HG02938 (cell line): ENCODE measurements at regions not wholly inside any gene's neighbourhood (a gene's known extent, or its start where the extent isn't known, plus 50 kb on each side); places are given as distances from the start of the nearest gene placed in this dataset.

ENCODE experiments used
- ATAC-seq: cut with Tn5 transposase; IDR thresholded peaks from one replicate; pipeline ENCODE4 v1.9.1; 2021; ENCODE audit warnings: mild to moderate bottlenecking, moderate library complexity; ENCODE audit not compliant: unreplicated experiment

- ATAC-seq = peak; percentile 20
These were observed 67.1 kb upstream of the DUSP22 start for GRCh38 chr6:225121-225721.

GRCh38 chr6:225907-226306, 66.4 kb upstream of the DUSP22 start:
- no peak for ATAC-seq

DNA sequence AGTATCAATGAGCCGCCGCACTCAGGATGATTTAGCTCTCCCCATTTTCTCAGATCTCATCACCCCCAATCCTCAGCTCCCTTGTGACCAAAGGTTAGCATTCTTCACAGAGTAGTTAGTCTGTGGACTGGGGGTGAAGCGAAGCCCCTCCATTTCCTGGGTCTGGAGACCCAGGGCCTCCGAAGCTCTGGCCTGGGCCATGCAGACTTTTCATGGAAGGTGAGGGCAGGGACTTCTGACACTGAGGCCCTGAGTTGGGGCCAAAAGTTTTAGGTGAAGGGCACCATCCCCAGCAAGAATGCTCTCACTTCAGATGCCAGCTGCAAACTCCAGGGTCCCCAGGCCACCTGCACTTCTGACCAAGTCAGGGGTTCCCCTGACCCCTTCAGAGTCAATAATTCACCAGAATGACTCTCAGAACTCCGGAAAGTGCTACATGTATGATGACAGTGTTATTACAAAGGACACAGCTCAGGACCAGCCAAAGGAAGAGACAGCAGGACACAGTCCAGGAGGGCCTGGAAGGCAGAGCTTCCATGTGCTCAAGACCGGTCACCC, 65.7 kb upstream of the DUSP22 start:
- peak; percentile 35 for ATAC-seq

GRCh38 chr6:227074-227782, 65.1 kb upstream of the DUSP22 start:
- ATAC-seq = peak; percentile 15

GRCh38 chr6:227812-228338, 64.4 kb upstream of the DUSP22 start:
- ATAC-seq = peak; percentile 21

GRCh38 chr6:228881-229651, 63.2 kb upstream of the DUSP22 start:
- peak; percentile 36 for ATAC-seq

DNA sequence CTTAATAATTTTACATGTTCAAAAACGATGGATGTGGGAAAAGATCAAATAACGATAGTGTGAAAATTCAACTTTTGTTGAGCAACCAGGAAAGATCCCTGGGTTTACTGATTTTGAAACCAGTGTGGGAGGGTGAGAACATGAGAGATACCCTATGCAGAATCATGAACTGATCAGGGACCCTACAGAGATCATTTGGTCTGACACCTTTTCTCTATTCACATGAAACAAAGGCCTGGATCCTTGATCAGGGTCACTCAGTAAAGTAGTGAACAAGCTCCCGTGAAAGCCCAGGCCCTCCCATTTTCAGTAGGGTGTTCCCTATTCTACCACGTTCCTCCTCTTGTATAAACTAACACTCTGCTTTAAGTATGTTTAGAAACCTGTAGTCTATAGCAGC, 60.5 kb upstream of the DUSP22 start:
- ATAC-seq = no peak

DNA sequence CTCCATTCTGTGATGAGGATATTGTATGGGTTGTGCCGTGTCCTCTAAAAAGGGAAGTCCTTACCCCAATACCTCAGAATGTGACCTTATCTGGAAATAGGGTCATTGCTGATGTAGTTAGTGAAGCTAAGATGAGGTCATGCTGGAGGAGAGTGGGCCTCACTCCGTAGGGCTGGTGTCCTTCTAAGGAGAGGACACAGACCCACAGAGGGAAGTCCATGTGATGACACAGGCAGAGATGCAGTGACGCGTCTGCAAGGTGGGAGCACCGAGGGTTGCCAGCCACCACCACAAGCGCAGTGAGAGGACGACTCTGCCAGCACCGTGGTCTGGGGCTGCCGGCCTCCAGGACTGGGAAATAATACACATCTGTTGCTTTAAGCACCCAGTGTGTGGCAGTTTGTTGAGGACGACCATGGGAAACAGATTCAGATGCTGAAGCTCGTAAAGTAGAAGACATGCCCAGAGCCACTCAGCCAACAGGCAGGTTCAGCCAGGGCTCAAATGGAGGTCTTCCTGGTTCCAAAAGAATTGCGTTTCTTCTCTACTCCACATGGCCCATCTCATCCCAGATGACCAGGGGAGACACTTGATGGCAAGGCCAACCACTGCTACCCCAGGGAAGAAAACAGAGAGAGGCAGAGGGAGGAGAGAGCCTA, 59.2 kb upstream of the DUSP22 start:
- ATAC-seq = no peak

- no peak for ATAC-seq
These were observed 57.4 kb upstream of the DUSP22 start for GRCh38 chr6:234706-235372.

DNA sequence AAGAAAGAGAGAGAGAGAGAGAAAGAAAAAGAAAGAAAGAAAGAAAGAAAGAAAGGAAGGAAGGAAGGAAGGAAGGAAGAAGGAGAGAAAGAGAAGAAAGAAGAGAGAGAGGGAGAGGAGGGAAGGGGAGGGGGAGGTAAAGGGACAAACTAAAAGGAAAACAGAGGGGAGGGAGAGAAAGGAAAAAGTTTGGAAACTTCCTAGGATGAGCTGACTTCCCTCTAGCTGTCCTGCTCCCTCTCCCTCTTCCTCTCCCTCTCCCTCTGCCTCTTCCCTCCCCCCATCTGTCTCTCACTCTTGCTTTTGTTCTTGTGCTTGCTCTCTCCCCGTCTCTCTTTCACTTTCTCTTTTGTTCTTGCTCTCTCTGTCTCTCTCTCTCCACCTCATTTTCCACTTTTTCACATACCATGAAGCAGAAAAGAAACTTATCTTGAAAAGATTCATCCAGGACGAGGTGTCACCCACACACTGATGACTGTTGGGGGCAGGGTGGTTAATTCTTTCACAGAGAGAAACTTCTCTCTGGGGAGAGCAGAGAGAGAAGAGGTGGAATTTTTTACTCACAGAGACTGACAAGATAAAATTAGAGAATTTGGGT, 56.4 kb upstream of the DUSP22 start:
- ATAC-seq = peak; percentile 67

GRCh38 chr6:236519-236918, 55.8 kb upstream of the DUSP22 start:
- ATAC-seq = no peak

DNA sequence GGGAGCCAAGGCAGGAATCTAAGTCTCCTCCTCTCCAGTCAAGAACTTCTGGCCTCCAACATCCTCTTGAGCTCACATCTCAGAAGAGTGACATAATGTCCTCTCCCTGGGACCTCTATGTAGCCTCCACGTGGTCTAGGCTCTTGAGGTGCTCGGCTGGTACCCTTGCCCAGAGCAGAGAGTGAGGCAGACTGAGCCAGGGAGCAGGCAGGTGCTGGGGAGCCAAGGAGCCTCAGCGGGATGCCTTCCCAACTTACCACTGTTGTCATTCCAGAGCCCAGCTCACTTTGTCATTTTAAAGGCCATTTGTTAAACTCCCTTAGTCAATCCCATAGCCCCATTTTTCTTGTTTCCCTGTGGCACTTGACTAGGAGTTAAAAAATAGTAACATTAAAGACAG, 52.1 kb upstream of the DUSP22 start:
- no peak for ATAC-seq

GRCh38 chr6:241336-241865, 50.9 kb upstream of the DUSP22 start:
- no peak for ATAC-seq
